Heart right ventricle (tissue), 16 donors: ENCODE measurements at regions not wholly inside any gene's neighbourhood (a gene's known extent, or its start where the extent isn't known, plus 50 kb on each side); places are given as distances from the start of the nearest gene placed in this dataset.
A peak's percentile ranks its signal among the peaks of the same experiment; 100 is the strongest.

Source experiments
- ATAC-seq, 8 donors: fragments of 200-7000 bp; cut with Tn5 transposase; one replicate each; pipeline ENCODE4 v1.9.1; 2020; ENCODE audit warnings: mild to moderate bottlenecking in 8 of 8, moderate library complexity in 8 of 8, moderate number of reproducible peaks in 1 of 8
- DNase-seq, 2 donors: peaks; one replicate each; pipeline ENCODE4 v3.0.0-alpha.2; 2020
- H3K27ac ChIP-seq, 10 donors: fragments of 200-600 bp; sonication (generic) in 2 of 10; one replicate each; pipeline versions ENCODE4 v1.5.0 to v1.8.0; 2020 to 2022; ENCODE audit warnings: mild to moderate bottlenecking in 3 of 10
- H3K27me3 ChIP-seq, 7 donors: fragments of 200-600 bp; one replicate each; pipeline ENCODE4 v1.8.0; 2021 to 2022; ENCODE audit warnings: mild to moderate bottlenecking in 2 of 7
- H3K36me3 ChIP-seq, 9 donors: fragments of 200-600 bp; sonication (generic) in 1 of 9; one replicate each; pipeline versions ENCODE4 v1.5.0 to v1.8.0; 2020 to 2022; ENCODE audit warnings: mild to moderate bottlenecking in 2 of 9
- H3K4me1 ChIP-seq, 9 donors: fragments of 200-600 bp; sonication (generic) in 1 of 9; one replicate each; pipeline versions ENCODE4 v1.5.0 to v1.8.0; 2020 to 2022; ENCODE audit warnings: mild to moderate bottlenecking in 4 of 9
- H3K4me3 ChIP-seq, 10 donors: fragments of 200-600 bp; sonication (generic) in 2 of 10; one replicate each; pipeline versions ENCODE4 v1.5.0 to v1.8.0; 2020 to 2022; ENCODE audit warnings: mild to moderate bottlenecking in 7 of 10, moderate library complexity in 2 of 10
- H3K9me3 ChIP-seq, 11 donors: fragments of 200-600 bp in 10 of 11; sonication (generic) in 2 of 11; one replicate each; pipeline versions ENCODE4 v1.5.0 to v1.8.0; 2013 to 2022; ENCODE audit warnings: mild to moderate bottlenecking in 2 of 11, control low read depth in 1 of 11, moderate library complexity in 1 of 11
- CTCF ChIP-seq, 9 donors: fragments of 200-600 bp; sonication (generic) in 2 of 9; IDR thresholded peaks; one replicate each; pipeline versions ENCODE4 v1.5.0 to v1.8.0; 2021 to 2022; ENCODE audit warnings: antibody characterized with exemption in 9 of 9, mild to moderate bottlenecking in 5 of 9, moderate library complexity in 1 of 9
- WGBS, 2 donors: extraction: QIAGEN DNeasy Blood & Tissue Kit; methylation state at CpG; one replicate each; pipeline ENCODE4 v1.1.7; 2013; ENCODE audit warnings: inconsistent platforms in 1 of 2; 5-methylcytosine and 5-hydroxymethylcytosine counted together
- intact Hi-C, 10 donors: fragments of 100-400 bp; cut with DNase I; formaldehyde crosslinking; loops; one replicate each; pipeline versions ENCODE4 v1.11.1 to v1.14.2; 2022
- donor health status: Arrhythmogenic right ventricular cardiomyopathy.
- donor health status: ischemic (EF 13 %, LVEDD 7.1; RV severe dilation, severe dysfunction).
- donor health status: healthy with polysubstance abuse.
- donor health status: DM: no; HTN: yes; CAD: no.
- donor health status: DM: no; HTN: no; CAD: no.
- donor health status: ischemic (EF 25% LVEDD 6.9; RV normal size, moderate dysfunction).
- donor health status: ischemic (EF 25% LVEDD 5.7; RV mildly dilated, moderate dysfunction).
- donor health status: healthy.
- donor health status: DM: yes; HTN: yes; CAD: no.
- donor health status: Ischemic cardiomyopathy.
- donor health status: ischemic (EF 35%, LVEDD 5.7; RV mildly dilated, moderate dysfunction).
- donor health status: nonischemic (EF 11% LVEDD 7.7; RV severe dilation, severe dysfunction).
- donor health status: DM: yes; HTN: yes; CAD: no.
- donor health status: PGD.
- donor health status: ischemic (EF 29% LVEDD 5.4; RV normal size, mild dysfunction).
- donor health status: nonischemic (EF 23%, LVEDD 6.1; RV moderate dilation, normal function).

GRCh38 chr12:31219521-31219920 lies 106.4 kb downstream of the SINHCAF start:
- intact Hi-C loops, result no loop called here
- H3K27ac ChIP-seq, result no peak overlapping the region
- no peaks in the 10 kb centered on the region for H3K9me3 ChIP-seq
- no peak for TF ChIP-seq CTCF (IDR thresholded peaks at IDR 0.05)
- 88 to 91% methylated on average over 9 of the region's 9 CpGs for WGBS, 2 donors
- DNase-seq (no peak), ATAC-seq (no peak)
- H3K4me3 ChIP-seq, result no peak overlapping the region
- no peaks in the 10 kb centered on the region for H3K4me1 ChIP-seq
- no peaks in the 10 kb centered on the region for H3K36me3 ChIP-seq
- H3K27me3 ChIP-seq, result peaks cover 0 to 8% (median 0%) of the 10 kb centered on the region in 7 donors

GRCh38 chr12:31220061-31220460 lies 105.9 kb downstream of the SINHCAF start:
- Histone ChIP-seq H3K4me1 (no peaks in the 10 kb centered on the region), H3K27me3 (peaks cover 0 to 8% (median 0%) of the 10 kb centered on the region in 7 donors), H3K27ac (no peak overlapping the region), H3K36me3 (no peaks in the 10 kb centered on the region), H3K4me3 (no peak overlapping the region), H3K9me3 (no peaks in the 10 kb centered on the region)
- intact Hi-C loops, result no loop called here
- ATAC-seq, result peak in 4 of 8 donors; percentile 49 to 59 (median 54)
- 39 to 42% methylated on average over 7 of the region's 7 CpGs for WGBS, 2 donors
- TF ChIP-seq CTCF (IDR thresholded peaks at IDR 0.05), result no peak
- no peak for DNase-seq

- TF ChIP-seq CTCF (IDR thresholded peaks at IDR 0.05), result no peak
- ATAC-seq, result peak in 1 of 8 donors; percentile 23
These were observed 105.1 kb downstream of the SINHCAF start for GRCh38 chr12:31220633-31221550.

GRCh38 chr12:31221551-31221945 lies 104.4 kb downstream of the SINHCAF start:
- Histone ChIP-seq H3K27ac (no peak overlapping the region), H3K9me3 (no peaks in the 10 kb centered on the region), H3K4me3 (no peak overlapping the region), H3K36me3 (no peaks in the 10 kb centered on the region), H3K4me1 (no peaks in the 10 kb centered on the region), H3K27me3 (peaks cover 0 to 8% (median 0%) of the 10 kb centered on the region in 7 donors)
- WGBS, 2 donors, result 60 to 69% methylated on average over 10 of the region's 10 CpGs
- intact Hi-C loops, result no loop called here
- no peak for DNase-seq
- no peak for ATAC-seq
- TF ChIP-seq CTCF (IDR thresholded peaks at IDR 0.05), result no peak

More at GRCh38 chr12:31220633-31221550, 105.1 kb downstream of the SINHCAF start:
- no peaks in the 10 kb centered on the region for H3K9me3 ChIP-seq
- 72 to 73% methylated on average over 8 of the region's 8 CpGs for WGBS, 2 donors
- no peak overlapping the region for H3K4me3 ChIP-seq
- no peak overlapping the region for H3K27ac ChIP-seq
- intact Hi-C loops, result no loop called here
- no peak for DNase-seq
- no peaks in the 10 kb centered on the region for H3K4me1 ChIP-seq
- H3K36me3 ChIP-seq, result no peaks in the 10 kb centered on the region
- peaks cover 0 to 8% (median 0%) of the 10 kb centered on the region in 7 donors for H3K27me3 ChIP-seq
